Left lung (tissue), 4 donors: ENCODE measurements at regions not wholly inside any gene's neighbourhood (a gene's known extent, or its start where the extent isn't known, plus 50 kb on each side); places are given as distances from the start of the nearest gene placed in this dataset.
A peak's percentile ranks its signal among the peaks of the same experiment; 100 is the strongest.

ENCODE experiments used
- ATAC-seq: fragments of 200-7000 bp; cut with Tn5 transposase; one replicate; pipeline ENCODE4 v1.9.1; 2020; ENCODE audit warnings: moderate library complexity
- DNase-seq, 4 donors: peaks; one replicate each; pipeline ENCODE4 v3.0.0-alpha.2; 2013 to 2020
- H3K27ac ChIP-seq, 2 donors: fragments of 200-600 bp; sonication (generic) in 1 of 2; one replicate each; pipeline versions ENCODE4 v1.5.0 to v1.8.0; 2020 to 2021
- H3K27me3 ChIP-seq, 2 donors: fragments of 200-600 bp; sonication (generic) in 1 of 2; one replicate each; pipeline versions ENCODE4 v1.5.0 to v1.8.0; 2020 to 2021
- H3K36me3 ChIP-seq, 2 donors: fragments of 200-600 bp; sonication (generic) in 1 of 2; one replicate each; pipeline versions ENCODE4 v1.5.0 to v1.8.0; 2020 to 2021
- H3K4me1 ChIP-seq, 2 donors: fragments of 200-600 bp; one replicate each; pipeline ENCODE4 v1.8.0; 2021
- H3K4me3 ChIP-seq, 2 donors: fragments of 200-600 bp; sonication (generic) in 1 of 2; one replicate each; pipeline versions ENCODE4 v1.5.0 to v1.8.0; 2020 to 2021; ENCODE audit warnings: mild to moderate bottlenecking in 1 of 2
- H3K9me3 ChIP-seq, 2 donors: fragments of 200-600 bp; sonication (generic) in 1 of 2; one replicate each; pipeline versions ENCODE4 v1.5.0 to v1.8.0; 2020 to 2021
- CTCF ChIP-seq, 2 donors: fragments of 200-600 bp; sonication (generic) in 1 of 2; IDR thresholded peaks; one replicate each; pipeline versions ENCODE4 v1.5.0 to v1.8.0; 2021; ENCODE audit warnings: antibody characterized with exemption in 2 of 2
- intact Hi-C, 2 donors: fragments of 100-400 bp; cut with DNase I; formaldehyde crosslinking; loops; one replicate each; pipeline versions ENCODE4 v1.11.2 to v1.14.2; 2022
- donor health status: DM: no; HTN: yes; CAD: no.
- donor health status: DM: no; HTN: no; CAD: no.

- ATAC-seq, result no peak
- Histone ChIP-seq H3K27me3 (no peaks in the 10 kb centered on the region), H3K4me1 (no peaks in the 10 kb centered on the region), H3K4me3 (no peak overlapping the region), H3K27ac (no peak overlapping the region), H3K9me3 (peaks cover 0 to 1% of the 10 kb centered on the region in 2 donors), H3K36me3 (no peaks in the 10 kb centered on the region)
- no peak for DNase-seq
- intact Hi-C loops, result no loop called here
- TF ChIP-seq CTCF (IDR thresholded peaks at IDR 0.05), result no peak
These were observed 62.4 kb downstream of the SOX9 start for GRCh38 chr17:72183194-72183685.

GRCh38 chr17:72184805-72185204 lies 64.0 kb downstream of the SOX9 start:
- TF ChIP-seq CTCF (IDR thresholded peaks at IDR 0.05), result no peak
- ATAC-seq (no peak), DNase-seq (no peak)
- Histone ChIP-seq H3K27me3 (no peaks in the 10 kb centered on the region), H3K9me3 (peaks cover 0 to 3% of the 10 kb centered on the region in 2 donors), H3K36me3 (no peaks in the 10 kb centered on the region), H3K4me3 (no peak overlapping the region), H3K4me1 (no peaks in the 10 kb centered on the region), H3K27ac (no peak overlapping the region)
- intact Hi-C loops, result no loop called here

- ATAC-seq, result no peak
These were observed 64.7 kb downstream of the SOX9 start for GRCh38 chr17:72185564-72185963.

GRCh38 chr17:72187556-72187955 lies 66.7 kb downstream of the SOX9 start:
- ATAC-seq (no peak), DNase-seq (peak in 1 of 4 donors; percentile 63)
- Histone ChIP-seq H3K4me1 (no peaks in the 10 kb centered on the region), H3K27ac (no peak overlapping the region), H3K9me3 (peaks cover 0 to 3% of the 10 kb centered on the region in 2 donors), H3K4me3 (no peak overlapping the region), H3K27me3 (no peaks in the 10 kb centered on the region), H3K36me3 (no peaks in the 10 kb centered on the region)
- no peak for TF ChIP-seq CTCF (IDR thresholded peaks at IDR 0.05)
- intact Hi-C loops, result no loop called here

More at GRCh38 chr17:72185564-72185963, 64.7 kb downstream of the SOX9 start:
- Histone ChIP-seq H3K36me3 (no peaks in the 10 kb centered on the region), H3K9me3 (peaks cover 0 to 3% of the 10 kb centered on the region in 2 donors), H3K27ac (no peak overlapping the region), H3K4me1 (no peaks in the 10 kb centered on the region), H3K4me3 (no peak overlapping the region), H3K27me3 (no peaks in the 10 kb centered on the region)
- no peak for DNase-seq
- intact Hi-C loops, result no loop called here
- TF ChIP-seq CTCF (IDR thresholded peaks at IDR 0.05), result no peak

GRCh38 chr17:72188801-72189200 lies 68.0 kb downstream of the SOX9 start:
- H3K9me3 ChIP-seq, result peaks cover 0 to 3% of the 10 kb centered on the region in 2 donors
- no peaks in the 10 kb centered on the region for H3K27me3 ChIP-seq
- no peak overlapping the region for H3K4me3 ChIP-seq
- intact Hi-C loops, result no loop called here
- ATAC-seq (no peak), DNase-seq (no peak)
- TF ChIP-seq CTCF (IDR thresholded peaks at IDR 0.05), result no peak
- H3K27ac ChIP-seq, result no peak overlapping the region
- H3K36me3 ChIP-seq, result no peaks in the 10 kb centered on the region
- H3K4me1 ChIP-seq, result no peaks in the 10 kb centered on the region
